Hematopoietic multipotent progenitor cell treated with erythropoietin and hydrocortisone succinate and interleukin-3 and kit ligand, for 4 days (in vitro differentiated cells): ENCODE measurements at regions not wholly inside any gene's neighbourhood (a gene's known extent, or its start where the extent isn't known, plus 50 kb on each side); places are given as distances from the start of the nearest gene placed in this dataset.
"Not testable (repeated sequence)": the region's sequence is repeated elsewhere in the genome, so short reads cannot be mapped to it uniquely, and the experiment has no call there.

ENCODE experiments used
- DNase-seq: peaks from one replicate; pipeline ENCODE4 v3.0.0-alpha.2; 2015

GRCh38 chr1:172755099-172755498 is 96.2 kb downstream of the FASLG start:
- no peak for DNase-seq

GRCh38 chr1:172756024-172756423 is 97.1 kb downstream of the FASLG start:
- no peak for DNase-seq

- no peak for DNase-seq
These were observed 99.4 kb downstream of the FASLG start for GRCh38 chr1:172758259-172758658.

GRCh38 chr1:172760121-172760520 is 101.2 kb downstream of the FASLG start:
- no peak for DNase-seq

GRCh38 chr1:172761581-172762486 is 102.9 kb downstream of the FASLG start:
- DNase-seq = peak; percentile 57

- DNase-seq = no peak
These were observed 104.2 kb downstream of the FASLG start for GRCh38 chr1:172763057-172763456.

- DNase-seq = peak; percentile 13
These were observed 105.5 kb downstream of the FASLG start for GRCh38 chr1:172764378-172764777.

- no peak for DNase-seq
These were observed 107.6 kb downstream of the FASLG start for GRCh38 chr1:172766462-172766861.

GRCh38 chr1:172770071-172770470 is 111.2 kb downstream of the FASLG start:
- peak; percentile 57 for DNase-seq

GRCh38 chr1:172774561-172774960 is 115.7 kb downstream of the FASLG start:
- no peak for DNase-seq

- no peak for DNase-seq
These were observed 116.7 kb downstream of the FASLG start for GRCh38 chr1:172775606-172776005.

GRCh38 chr1:172776071-172776470 is 117.2 kb downstream of the FASLG start:
- DNase-seq = no peak

- DNase-seq = no peak
These were observed 118.9 kb downstream of the FASLG start for GRCh38 chr1:172777767-172778166.

- peak; percentile 49 for DNase-seq
These were observed 119.9 kb downstream of the FASLG start for GRCh38 chr1:172778456-172779455.

GRCh38 chr1:172779491-172779890 is 120.6 kb downstream of the FASLG start:
- peak; percentile 36 for DNase-seq

GRCh38 chr1:172781513-172782140 is 122.7 kb downstream of the FASLG start:
- no peak for DNase-seq

GRCh38 chr1:172789840-172790239 is 130.9 kb downstream of the FASLG start:
- no peak for DNase-seq

- DNase-seq = no peak
These were observed 131.3 kb downstream of the FASLG start for GRCh38 chr1:172790245-172790644.

- no peak for DNase-seq
These were observed 134.9 kb downstream of the FASLG start for GRCh38 chr1:172793823-172794222.

- no peak for DNase-seq
These were observed 136.8 kb downstream of the FASLG start for GRCh38 chr1:172795741-172796140.

- DNase-seq = not testable (repeated sequence)
These were observed 140.9 kb downstream of the FASLG start for GRCh38 chr1:172799804-172800203.

GRCh38 chr1:172801771-172802322 is 142.9 kb downstream of the FASLG start:
- no peak for DNase-seq

- DNase-seq = peak; percentile 75
These were observed 150.8 kb downstream of the FASLG start for GRCh38 chr1:172809750-172810149.
